ENCODE measurements at regions not wholly inside any gene's neighbourhood (a gene's known extent, or its start where the extent isn't known, plus 50 kb on each side); places are given as distances from the start of the nearest gene placed in this dataset.
"Not testable (repeated sequence)": the region's sequence is repeated elsewhere in the genome, so short reads cannot be mapped to it uniquely, and the experiment has no call there.

DNA sequence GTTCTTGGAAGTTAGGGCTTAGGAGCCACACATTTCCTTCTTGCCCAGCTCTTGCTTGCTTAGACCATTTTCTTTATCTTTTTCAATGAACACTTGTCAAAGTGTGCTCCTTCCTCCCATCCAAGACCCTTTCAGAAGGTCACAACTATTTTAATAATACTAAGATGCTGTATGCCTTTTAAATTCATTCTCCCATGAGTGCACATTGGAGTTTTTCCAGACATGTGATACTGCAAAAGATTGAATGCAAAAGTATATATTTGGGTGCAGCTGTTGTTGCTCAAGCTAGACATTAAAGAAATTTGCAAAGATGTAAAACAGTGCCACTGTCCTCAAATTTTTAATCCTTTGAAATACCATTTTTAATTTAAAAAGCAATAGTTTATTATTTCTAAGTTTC lies 69.3 kb upstream of the TNRC6B start:
- H3K4me3 ChIP-seq (ENCODE audit: control insufficient read depth in 2 of 3, extremely low read depth in 1 of 3, insufficient read depth in 2 of 3, low read depth in 1 of 3, low read length in 3 of 3): peak overlapping the region in 1 of 3 experiments; percentile 55
- no peaks in the 10 kb centered on the region for H3K36me3 ChIP-seq (ENCODE audit: control insufficient read depth in 2 of 2, extremely low read depth in 1 of 2, insufficient read depth in 2 of 2, low read length in 2 of 2)
- peaks cover 9% of the 10 kb centered on the region for H3K4me1 ChIP-seq (ENCODE audit: control insufficient read depth, extremely low read depth, insufficient read depth, low read length)
- DNase-seq (ENCODE audit: low read depth, low spot score) (no peak), FAIRE-seq (no peak)
- no peaks in the 10 kb centered on the region for H3K9me3 ChIP-seq (ENCODE audit: control insufficient read depth, low read depth, low read length)
- H3K4me2 ChIP-seq (ENCODE audit: control insufficient read depth, extremely low read depth, insufficient read depth, low read depth, low read length): peak overlapping the region; percentile 83
- H3K79me2 ChIP-seq (ENCODE audit: control insufficient read depth, insufficient read depth, low read length): no peaks in the 10 kb centered on the region
- no peaks in the 10 kb centered on the region for H3K9me1 ChIP-seq (ENCODE audit: control insufficient read depth, extremely low read depth, insufficient read depth, low read length)
- TF ChIP-seq, protein P1, sequence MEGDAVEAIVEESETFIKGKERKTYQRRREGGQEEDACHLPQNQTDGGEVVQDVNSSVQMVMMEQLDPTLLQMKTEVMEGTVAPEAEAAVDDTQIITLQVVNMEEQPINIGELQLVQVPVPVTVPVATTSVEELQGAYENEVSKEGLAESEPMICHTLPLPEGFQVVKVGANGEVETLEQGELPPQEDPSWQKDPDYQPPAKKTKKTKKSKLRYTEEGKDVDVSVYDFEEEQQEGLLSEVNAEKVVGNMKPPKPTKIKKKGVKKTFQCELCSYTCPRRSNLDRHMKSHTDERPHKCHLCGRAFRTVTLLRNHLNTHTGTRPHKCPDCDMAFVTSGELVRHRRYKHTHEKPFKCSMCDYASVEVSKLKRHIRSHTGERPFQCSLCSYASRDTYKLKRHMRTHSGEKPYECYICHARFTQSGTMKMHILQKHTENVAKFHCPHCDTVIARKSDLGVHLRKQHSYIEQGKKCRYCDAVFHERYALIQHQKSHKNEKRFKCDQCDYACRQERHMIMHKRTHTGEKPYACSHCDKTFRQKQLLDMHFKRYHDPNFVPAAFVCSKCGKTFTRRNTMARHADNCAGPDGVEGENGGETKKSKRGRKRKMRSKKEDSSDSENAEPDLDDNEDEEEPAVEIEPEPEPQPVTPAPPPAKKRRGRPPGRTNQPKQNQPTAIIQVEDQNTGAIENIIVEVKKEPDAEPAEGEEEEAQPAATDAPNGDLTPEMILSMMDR (optimal IDR thresholded peaks at IDR 0.05 in 1 of 3, IDR thresholded peaks at IDR 0.05 in 1 of 3, conservative IDR thresholded peaks at IDR 0.05 in 1 of 3; ENCODE audit: extremely low read depth in 1 of 3, insufficient read depth in 2 of 3, low read length in 3 of 3): no peak
- no peak for TF ChIP-seq EZH2 (IDR thresholded peaks at IDR 0.05; ENCODE audit: low read length)
- dilution Hi-C loops (cut with MboI; ENCODE audit: extremely low pct_ligation_motif_present, low sequenced_read_pairs): no loop called here
- peak overlapping the region; percentile 91 for H2AFZ ChIP-seq (ENCODE audit: control insufficient read depth, low read length)
- no peak overlapping the region for H3K27ac ChIP-seq (ENCODE audit: control insufficient read depth, insufficient read depth, low read length)
- no peak overlapping the region for H3K9ac ChIP-seq (ENCODE audit: control insufficient read depth, extremely low read depth, insufficient read depth, low read length)
- H4K20me1 ChIP-seq (ENCODE audit: control insufficient read depth, extremely low read depth, insufficient read depth, low read length): no peaks in the 10 kb centered on the region
- H3K27me3 ChIP-seq (ENCODE audit: control insufficient read depth, extremely low read depth, insufficient read depth, low read length): no peaks in the 10 kb centered on the region

DNA sequence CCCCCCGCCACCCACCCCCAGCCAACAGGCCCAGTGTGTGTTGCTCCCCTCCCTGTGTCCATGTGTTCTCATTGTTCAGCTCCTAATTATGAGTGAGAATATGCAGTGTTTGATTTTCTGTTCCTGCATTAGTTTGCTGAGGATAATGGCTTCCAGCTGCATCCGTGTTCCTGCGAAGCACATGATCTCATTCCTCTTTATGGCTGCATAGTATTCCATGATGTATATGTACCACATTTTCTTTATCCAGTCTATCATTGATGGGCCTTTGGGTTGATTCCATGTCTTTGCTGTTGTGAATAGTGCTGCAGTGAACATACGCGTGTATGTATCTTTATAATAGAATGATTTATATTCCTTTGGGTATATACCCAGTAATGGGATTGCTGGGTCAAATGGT lies 68.8 kb upstream of the TNRC6B start:
- H3K36me3 ChIP-seq (ENCODE audit: control insufficient read depth in 2 of 2, extremely low read depth in 1 of 2, insufficient read depth in 2 of 2, low read length in 2 of 2); H3K9me1 ChIP-seq (ENCODE audit: control insufficient read depth, extremely low read depth, insufficient read depth, low read length); FAIRE-seq; H3K4me2 ChIP-seq (ENCODE audit: control insufficient read depth, extremely low read depth, insufficient read depth, low read depth, low read length); H3K27me3 ChIP-seq (ENCODE audit: control insufficient read depth, extremely low read depth, insufficient read depth, low read length); H3K9ac ChIP-seq (ENCODE audit: control insufficient read depth, extremely low read depth, insufficient read depth, low read length); H2AFZ ChIP-seq (ENCODE audit: control insufficient read depth, low read length); H3K79me2 ChIP-seq (ENCODE audit: control insufficient read depth, insufficient read depth, low read length); H3K4me3 ChIP-seq (ENCODE audit: control insufficient read depth in 2 of 3, extremely low read depth in 1 of 3, insufficient read depth in 2 of 3, low read depth in 1 of 3, low read length in 3 of 3); dilution Hi-C loops (cut with MboI; ENCODE audit: extremely low pct_ligation_motif_present, low sequenced_read_pairs); DNase-seq (ENCODE audit: low read depth, low spot score); H3K9me3 ChIP-seq (ENCODE audit: control insufficient read depth, low read depth, low read length); H4K20me1 ChIP-seq (ENCODE audit: control insufficient read depth, extremely low read depth, insufficient read depth, low read length); H3K27ac ChIP-seq (ENCODE audit: control insufficient read depth, insufficient read depth, low read length); H3K4me1 ChIP-seq (ENCODE audit: control insufficient read depth, extremely low read depth, insufficient read depth, low read length): not testable (repeated sequence)

DNA sequence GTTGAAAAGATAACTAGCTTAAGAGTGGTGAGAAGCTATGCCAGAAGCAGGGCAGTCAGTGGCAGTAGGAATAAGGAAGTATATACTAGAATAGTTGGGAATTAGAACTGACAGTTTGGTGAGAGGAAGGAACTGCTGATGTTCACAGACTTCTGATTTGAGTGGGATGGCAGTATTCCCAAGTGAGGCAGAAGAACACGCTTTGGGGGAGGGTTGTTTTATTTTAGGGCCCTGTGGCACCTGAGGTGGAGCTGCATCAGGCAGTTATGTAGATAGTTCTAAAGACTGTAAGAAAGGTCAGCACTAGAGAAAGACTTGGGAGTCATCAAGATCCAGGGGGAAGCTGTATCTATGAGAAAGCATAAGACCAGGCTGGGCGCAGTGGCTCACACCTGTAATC lies 66.3 kb upstream of the TNRC6B start:
- dilution Hi-C loops (cut with MboI; ENCODE audit: extremely low pct_ligation_motif_present, low sequenced_read_pairs): no loop called here

More for the DNA sequence above, 66.3 kb upstream of the TNRC6B start:
- no peaks in the 10 kb centered on the region for H3K27me3 ChIP-seq (ENCODE audit: control insufficient read depth, extremely low read depth, insufficient read depth, low read length)
- TF ChIP-seq, protein P1 (optimal IDR thresholded peaks at IDR 0.05 in 1 of 3, IDR thresholded peaks at IDR 0.05 in 1 of 3, conservative IDR thresholded peaks at IDR 0.05 in 1 of 3; ENCODE audit: extremely low read depth in 1 of 3, insufficient read depth in 2 of 3, low read length in 3 of 3): no peak
- H3K4me3 ChIP-seq (ENCODE audit: control insufficient read depth in 2 of 3, extremely low read depth in 1 of 3, insufficient read depth in 2 of 3, low read depth in 1 of 3, low read length in 3 of 3): no peak overlapping the region
- no peak overlapping the region for H3K9ac ChIP-seq (ENCODE audit: control insufficient read depth, extremely low read depth, insufficient read depth, low read length)
- H3K9me3 ChIP-seq (ENCODE audit: control insufficient read depth, low read depth, low read length): no peaks in the 10 kb centered on the region
- H4K20me1 ChIP-seq (ENCODE audit: control insufficient read depth, extremely low read depth, insufficient read depth, low read length): no peaks in the 10 kb centered on the region
- no peak for FAIRE-seq
- H3K4me1 ChIP-seq (ENCODE audit: control insufficient read depth, extremely low read depth, insufficient read depth, low read length): peaks cover 9% of the 10 kb centered on the region
- no peak overlapping the region for H2AFZ ChIP-seq (ENCODE audit: control insufficient read depth, low read length)
- H3K27ac ChIP-seq (ENCODE audit: control insufficient read depth, insufficient read depth, low read length): no peak overlapping the region
- H3K79me2 ChIP-seq (ENCODE audit: control insufficient read depth, insufficient read depth, low read length): no peaks in the 10 kb centered on the region
- H3K4me2 ChIP-seq (ENCODE audit: control insufficient read depth, extremely low read depth, insufficient read depth, low read depth, low read length): no peak overlapping the region
- H3K9me1 ChIP-seq (ENCODE audit: control insufficient read depth, extremely low read depth, insufficient read depth, low read length): no peaks in the 10 kb centered on the region
- H3K36me3 ChIP-seq (ENCODE audit: control insufficient read depth in 2 of 2, extremely low read depth in 1 of 2, insufficient read depth in 2 of 2, low read length in 2 of 2): no peaks in the 10 kb centered on the region
- DNase-seq (ENCODE audit: low read depth, low spot score): no peak

All from keratinocyte (primary cell).